IPS-NIHi7 (cell line): ENCODE measurements at regions not wholly inside any gene's neighbourhood (a gene's known extent, or its start where the extent isn't known, plus 50 kb on each side); places are given as distances from the start of the nearest gene placed in this dataset.
"Not testable (repeated sequence)": the region's sequence is repeated elsewhere in the genome, so short reads cannot be mapped to it uniquely, and the experiment has no call there.

Experiments
- DNase-seq: peaks from one replicate; pipeline ENCODE4 v3.0.0; 2012; ENCODE audit warnings: mixed read lengths; ENCODE audit errors: extremely low spot score

DNA sequence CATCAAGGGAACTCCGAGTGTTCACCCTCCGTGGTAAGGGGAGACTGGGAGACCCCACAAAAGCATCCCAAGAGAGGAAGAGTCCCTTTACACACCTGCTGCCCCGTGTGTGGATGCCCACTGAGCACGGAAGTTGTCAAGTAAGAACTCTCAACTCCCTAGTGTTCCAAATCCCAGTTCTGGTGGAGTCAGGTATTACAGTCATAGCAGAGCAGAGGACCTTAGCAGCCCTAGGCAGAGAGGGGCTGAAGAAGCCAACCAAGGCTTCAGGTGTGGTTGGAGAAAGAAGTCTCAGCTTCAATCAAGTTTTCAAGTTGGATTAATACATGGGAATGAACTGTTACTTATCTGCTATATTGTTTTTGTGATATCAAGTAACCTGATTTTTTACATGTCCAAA is 512.5 kb downstream of the RNF144A start:
- no peak for DNase-seq

GRCh38 chr2:7430421-7430868 is 513.2 kb downstream of the RNF144A start:
- DNase-seq, result peak; percentile 28

GRCh38 chr2:7430869-7431641 is 513.8 kb downstream of the RNF144A start:
- peak; percentile 84 for DNase-seq

DNA sequence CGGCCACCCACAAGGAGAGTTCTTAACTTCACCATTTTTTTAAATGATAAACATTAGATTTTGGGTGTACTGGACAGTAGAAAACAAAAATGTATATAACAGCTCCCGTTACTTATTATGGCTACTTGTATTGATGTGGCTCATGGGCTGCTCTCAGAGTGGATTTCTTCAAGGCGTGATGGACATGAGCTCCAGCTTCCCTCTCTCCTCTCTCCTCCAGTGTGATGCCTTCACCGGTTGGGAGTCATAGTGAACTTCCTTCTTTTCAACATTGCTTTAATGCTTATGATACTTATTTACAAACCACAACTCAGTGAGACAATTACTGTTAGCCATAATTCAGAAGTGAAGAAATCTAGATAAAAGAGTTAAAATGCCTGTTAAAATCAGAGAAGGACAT is 515.2 kb downstream of the RNF144A start:
- no peak for DNase-seq

- DNase-seq, result no peak
Measured at GRCh38 chr2:7436096-7436906, 519.1 kb downstream of the RNF144A start.

- DNase-seq, result no peak
Measured at GRCh38 chr2:7437141-7437540, 519.9 kb downstream of the RNF144A start.

GRCh38 chr2:7437716-7438632 is 520.8 kb downstream of the RNF144A start:
- DNase-seq, result no peak

- DNase-seq, result no peak
Measured at GRCh38 chr2:7438855-7439254, 521.6 kb downstream of the RNF144A start.

- DNase-seq, result no peak
Measured at GRCh38 chr2:7440977-7441376, 523.8 kb downstream of the RNF144A start.

DNA sequence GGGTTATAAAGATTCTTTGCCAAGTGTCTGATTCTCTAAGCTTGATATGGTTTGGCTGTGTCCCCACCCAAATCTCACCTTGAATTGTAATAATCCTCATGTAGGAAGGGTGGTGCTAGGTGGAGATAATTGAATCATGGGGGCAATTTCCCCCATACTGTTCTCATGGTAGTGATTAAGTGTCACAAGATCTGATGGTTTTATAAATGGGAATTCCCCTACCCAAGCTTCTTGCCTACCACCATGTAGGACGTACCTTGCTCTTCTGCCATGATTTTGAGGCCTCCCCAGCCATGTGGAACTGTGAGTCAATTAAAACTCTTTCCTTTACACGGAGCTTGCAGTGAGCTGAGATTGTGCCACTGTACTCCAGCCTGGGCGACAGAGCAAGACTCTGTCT is 524.6 kb downstream of the RNF144A start:
- not testable (repeated sequence) for DNase-seq

DNA sequence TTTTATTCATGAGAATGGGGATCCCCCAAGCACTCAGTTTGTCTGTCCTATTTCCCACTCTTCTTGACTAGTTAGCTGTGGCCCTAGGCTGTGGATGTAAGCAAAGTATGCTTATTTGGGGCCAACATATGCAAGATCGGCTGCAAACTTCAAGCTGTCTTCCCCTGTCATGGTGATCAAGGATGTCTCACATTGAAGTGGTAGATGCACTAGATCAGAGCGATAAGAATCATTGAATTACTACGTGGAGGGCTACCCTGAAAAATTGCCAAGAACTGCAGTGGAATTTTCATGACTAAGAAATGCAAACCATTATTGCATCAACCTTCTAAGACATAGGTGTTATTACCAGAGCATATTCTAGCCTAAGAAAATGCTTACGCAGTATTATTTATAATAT is 527.4 kb downstream of the RNF144A start:
- DNase-seq, result no peak

- no peak for DNase-seq
Measured at GRCh38 chr2:7448578-7449264, 531.5 kb downstream of the RNF144A start.

DNA sequence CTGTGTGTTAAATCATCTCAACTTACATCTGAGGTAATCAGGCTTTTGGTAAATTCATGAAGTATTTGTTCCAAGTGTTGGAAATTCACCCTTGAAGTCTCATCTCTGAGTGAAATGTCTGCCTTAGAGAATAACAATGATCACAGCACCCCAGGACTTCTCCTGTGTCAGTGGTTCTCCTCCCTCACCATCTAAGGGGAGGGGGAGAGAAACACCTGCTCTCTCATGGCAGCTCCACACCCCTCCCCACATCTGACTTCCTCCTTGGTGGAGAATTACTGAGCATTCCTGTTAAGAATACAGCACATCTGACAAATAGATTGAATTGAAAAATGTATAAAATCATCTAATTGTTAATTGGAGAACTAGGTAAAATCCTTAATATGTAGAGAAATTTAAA is 532.1 kb downstream of the RNF144A start:
- no peak for DNase-seq

DNA sequence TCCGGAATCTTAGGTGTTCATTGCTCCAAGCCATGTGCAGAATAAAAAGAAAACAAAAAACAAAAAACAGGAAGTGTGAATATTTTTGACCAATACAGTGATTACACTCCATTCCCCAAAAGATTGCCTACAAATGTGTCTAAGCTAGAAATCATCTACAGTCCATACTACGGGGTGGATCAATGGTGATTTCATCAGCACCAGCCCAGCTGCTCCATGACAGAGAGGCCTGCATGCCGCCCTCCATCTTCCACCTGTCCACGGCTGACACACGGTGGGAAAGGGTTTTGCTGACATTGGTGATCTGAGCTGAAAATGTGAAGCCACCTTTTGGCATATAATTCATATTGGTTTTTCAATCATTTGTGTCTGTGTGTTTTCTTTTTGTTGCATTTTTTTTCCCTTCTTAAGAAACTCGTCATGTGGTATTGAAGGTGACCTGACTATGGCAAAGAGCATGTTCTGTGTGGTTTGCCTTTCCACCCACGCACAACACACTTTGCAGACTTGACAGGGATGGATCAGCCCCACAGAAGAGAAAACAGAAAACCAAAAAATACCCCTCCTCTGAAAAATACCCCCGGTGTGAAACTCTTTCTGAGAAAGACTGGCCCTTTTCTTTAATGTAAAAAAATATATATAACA is 533.1 kb downstream of the RNF144A start:
- no peak for DNase-seq

DNA sequence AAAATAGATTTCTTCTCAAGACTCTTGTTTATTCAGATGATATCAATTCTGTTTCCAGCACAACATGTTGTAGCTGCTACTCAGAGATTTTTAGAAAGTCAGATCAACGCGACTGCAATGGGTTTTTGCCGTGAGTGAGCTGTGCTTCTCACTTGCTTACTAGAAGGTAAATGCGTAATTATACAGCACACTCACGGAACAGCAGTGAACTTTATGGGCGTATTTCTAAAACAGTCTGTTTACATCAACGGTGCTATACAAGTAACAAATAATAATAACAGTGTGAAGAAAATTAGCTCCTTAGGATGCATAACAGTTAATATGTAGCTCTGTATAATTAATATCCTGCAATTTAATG is 533.6 kb downstream of the RNF144A start:
- DNase-seq, result no peak

DNA sequence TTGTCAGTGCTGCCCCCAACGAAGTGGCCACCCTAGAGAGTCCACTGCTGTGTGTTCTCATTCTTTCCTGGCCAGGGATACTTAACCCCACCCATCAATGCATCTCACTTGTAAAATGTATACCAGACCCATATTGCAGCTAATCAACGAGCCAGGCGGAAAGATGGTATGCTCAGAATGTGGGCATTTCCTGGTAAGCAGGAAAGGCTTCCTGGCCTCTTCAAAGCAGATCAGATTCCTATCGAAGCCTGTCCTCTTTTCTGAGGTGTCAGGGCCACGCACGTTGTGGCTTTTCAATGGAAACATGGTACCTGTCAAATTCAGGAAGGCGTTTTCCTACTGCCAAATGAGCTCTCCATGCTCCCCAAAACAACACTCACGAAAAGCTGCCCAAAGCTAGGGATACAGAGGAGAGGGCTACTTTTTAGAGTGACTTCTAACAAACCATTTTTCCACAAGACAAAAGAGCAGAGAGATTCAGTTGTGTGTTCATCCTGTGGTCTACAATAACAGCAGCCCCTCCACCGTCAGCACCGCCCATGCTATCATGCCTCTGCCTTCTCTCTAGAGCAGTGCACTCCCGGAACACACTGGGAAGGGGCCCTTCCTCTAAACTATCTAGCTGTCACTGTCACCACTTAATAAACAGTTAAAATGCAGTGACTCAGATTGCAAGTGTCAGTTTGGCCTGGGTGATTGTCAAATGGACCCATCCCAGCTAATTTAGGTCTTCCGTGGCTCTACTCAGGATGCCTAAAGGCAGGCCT is 535.1 kb downstream of the RNF144A start:
- no peak for DNase-seq

DNA sequence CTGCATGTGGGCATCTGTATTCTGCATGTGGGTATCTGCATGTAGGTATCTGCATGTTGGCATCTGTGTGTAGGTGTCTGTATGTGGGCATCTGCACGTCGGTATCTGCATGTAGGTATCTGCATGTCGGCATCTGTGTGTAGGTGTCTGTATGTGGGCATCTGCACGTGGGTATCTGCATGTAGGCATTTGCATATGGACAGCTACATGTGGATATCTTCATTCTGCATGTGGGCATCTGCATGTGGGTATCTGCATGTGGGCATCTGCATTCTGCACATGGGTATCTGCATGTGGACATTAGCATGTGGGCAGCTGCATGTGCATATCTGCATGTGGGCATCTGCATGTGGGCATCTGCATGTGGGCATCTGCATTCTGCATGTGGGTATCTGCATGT is 537.4 kb downstream of the RNF144A start:
- no peak for DNase-seq

GRCh38 chr2:7456762-7457161 is 539.5 kb downstream of the RNF144A start:
- DNase-seq, result peak; percentile 16

GRCh38 chr2:7458066-7458465 is 540.9 kb downstream of the RNF144A start:
- DNase-seq, result no peak

GRCh38 chr2:7467782-7468447 is 550.7 kb downstream of the RNF144A start:
- DNase-seq, result no peak
